ENCODE measurements at regions not wholly inside any gene's neighbourhood (a gene's known extent, or its start where the extent isn't known, plus 50 kb on each side); places are given as distances from the start of the nearest gene placed in this dataset.

GRCh38 chr12:94845110-94845509 lies 158.4 kb downstream of the NDUFA12 start:
- no peak overlapping the region for H3K4me2 ChIP-seq (ENCODE audit: low read length)
- no peak overlapping the region for H3K9ac ChIP-seq (ENCODE audit: low read length)
- H3K4me1 ChIP-seq (ENCODE audit: insufficient read depth, low read length, severe bottlenecking): no peaks in the 10 kb centered on the region
- no peaks in the 10 kb centered on the region for H3K9me2 ChIP-seq (ENCODE audit: low read depth, low read length)
- no peaks in the 10 kb centered on the region for H3K36me3 ChIP-seq (ENCODE audit: insufficient read depth, low read length)
- H3K79me2 ChIP-seq (ENCODE audit: insufficient read depth, low read length): no peaks in the 10 kb centered on the region
- H3F3A ChIP-seq (ENCODE audit: insufficient read depth, low read length): no peaks in the 10 kb centered on the region
- TF ChIP-seq CTCF (IDR thresholded peaks at IDR 0.05; ENCODE audit: low read length) (no peak), EZH2 (IDR thresholded peaks at IDR 0.05; ENCODE audit: borderline replicate concordance, low read length) (no peak)
- no peak overlapping the region for H3K4me3 ChIP-seq (ENCODE audit: low read depth, low read length, poor library complexity, severe bottlenecking)
- no peaks in the 10 kb centered on the region for H4K20me1 ChIP-seq (ENCODE audit: insufficient read depth, low read length)
- H3K9me3 ChIP-seq (ENCODE audit: low read length): no peaks in the 10 kb centered on the region
- H2AFZ ChIP-seq (ENCODE audit: low read length): no peak overlapping the region
- H3K27ac ChIP-seq (ENCODE audit: low read depth, low read length, poor library complexity, severe bottlenecking): no peak overlapping the region
- H3K27me3 ChIP-seq (ENCODE audit: insufficient read depth, low read length): no peaks in the 10 kb centered on the region

GRCh38 chr12:94844452-94844851 lies 159.0 kb downstream of the NDUFA12 start:
- no peak overlapping the region for H3K4me3 ChIP-seq (ENCODE audit: low read depth, low read length, poor library complexity, severe bottlenecking)
- no peak for TF ChIP-seq CTCF (IDR thresholded peaks at IDR 0.05; ENCODE audit: low read length)
- TF ChIP-seq EZH2 (IDR thresholded peaks at IDR 0.05; ENCODE audit: borderline replicate concordance, low read length): no peak
- H4K20me1 ChIP-seq (ENCODE audit: insufficient read depth, low read length): no peaks in the 10 kb centered on the region
- H2AFZ ChIP-seq (ENCODE audit: low read length): no peak overlapping the region
- H3K9ac ChIP-seq (ENCODE audit: low read length): no peak overlapping the region
- no peaks in the 10 kb centered on the region for H3K9me3 ChIP-seq (ENCODE audit: low read length)
- no peaks in the 10 kb centered on the region for H3K9me2 ChIP-seq (ENCODE audit: low read depth, low read length)
- no peaks in the 10 kb centered on the region for H3K27me3 ChIP-seq (ENCODE audit: insufficient read depth, low read length)
- H3K27ac ChIP-seq (ENCODE audit: low read depth, low read length, poor library complexity, severe bottlenecking): no peak overlapping the region
- no peaks in the 10 kb centered on the region for H3F3A ChIP-seq (ENCODE audit: insufficient read depth, low read length)
- H3K4me1 ChIP-seq (ENCODE audit: insufficient read depth, low read length, severe bottlenecking): no peaks in the 10 kb centered on the region
- H3K4me2 ChIP-seq (ENCODE audit: low read length): no peak overlapping the region
- H3K79me2 ChIP-seq (ENCODE audit: insufficient read depth, low read length): no peaks in the 10 kb centered on the region
- H3K36me3 ChIP-seq (ENCODE audit: insufficient read depth, low read length): no peaks in the 10 kb centered on the region

GRCh38 chr12:94841904-94842610 lies 161.4 kb downstream of the NDUFA12 start:
- Histone ChIP-seq H3K79me2 (ENCODE audit: insufficient read depth, low read length) (no peaks in the 10 kb centered on the region), H3K9ac (ENCODE audit: low read length) (no peak overlapping the region), H3K4me2 (ENCODE audit: low read length) (no peak overlapping the region), H3K4me3 (ENCODE audit: low read depth, low read length, poor library complexity, severe bottlenecking) (no peak overlapping the region), H3K9me2 (ENCODE audit: low read depth, low read length) (no peaks in the 10 kb centered on the region), H2AFZ (ENCODE audit: low read length) (no peak overlapping the region), H3F3A (ENCODE audit: insufficient read depth, low read length) (no peaks in the 10 kb centered on the region), H3K9me3 (ENCODE audit: low read length) (no peaks in the 10 kb centered on the region), H3K4me1 (ENCODE audit: insufficient read depth, low read length, severe bottlenecking) (no peaks in the 10 kb centered on the region), H4K20me1 (ENCODE audit: insufficient read depth, low read length) (no peaks in the 10 kb centered on the region), H3K36me3 (ENCODE audit: insufficient read depth, low read length) (no peaks in the 10 kb centered on the region), H3K27me3 (ENCODE audit: insufficient read depth, low read length) (no peaks in the 10 kb centered on the region), H3K27ac (ENCODE audit: low read depth, low read length, poor library complexity, severe bottlenecking) (no peak overlapping the region)
- TF ChIP-seq EZH2 (IDR thresholded peaks at IDR 0.05; ENCODE audit: borderline replicate concordance, low read length) (no peak), CTCF (IDR thresholded peaks at IDR 0.05; ENCODE audit: low read length) (no peak)
